HepG2 (cell line): ENCODE measurements at regions not wholly inside any gene's neighbourhood (a gene's known extent, or its start where the extent isn't known, plus 50 kb on each side); places are given as distances from the start of the nearest gene placed in this dataset.

ENCODE experiments used
- LBX2 ChIP-seq: sonication (generic); formaldehyde crosslinking; IDR thresholded peaks from 2 replicates; pipeline ENCODE4 v1.5.0; 2020; ENCODE audit warnings: missing genetic modification reagents, mild to moderate bottlenecking, borderline replicate concordance
- MXI1 ChIP-seq: IDR thresholded peaks from 3 replicates; pipeline ENCODE4 v1.6.1; 2012; ENCODE audit warnings: low read depth, low read length, inconsistent platforms, borderline replicate concordance

- TF ChIP-seq LBX2 (CRISPR knock-in tag) (no peak), MXI1 (no peak)
These were observed 123.1 kb upstream of the KCNJ6 start for GRCh38 chr21:38039369-38039768.
